C4-2B (cell line): ENCODE measurements at regions not wholly inside any gene's neighbourhood (a gene's known extent, or its start where the extent isn't known, plus 50 kb on each side); places are given as distances from the start of the nearest gene placed in this dataset.

Source experiments
- ZFX ChIP-seq: fragments of 450-650 bp; IDR thresholded peaks from 2 replicates; pipeline ENCODE4 v1.6.1; 2017
- TF ChIP-seq, protein P1 (sequence below): fragments of 450-650 bp; conservative IDR thresholded peaks from 2 replicates; pipeline ENCODE4 v1.5.1; 2017; ENCODE audit warnings: mild to moderate bottlenecking

DNA sequence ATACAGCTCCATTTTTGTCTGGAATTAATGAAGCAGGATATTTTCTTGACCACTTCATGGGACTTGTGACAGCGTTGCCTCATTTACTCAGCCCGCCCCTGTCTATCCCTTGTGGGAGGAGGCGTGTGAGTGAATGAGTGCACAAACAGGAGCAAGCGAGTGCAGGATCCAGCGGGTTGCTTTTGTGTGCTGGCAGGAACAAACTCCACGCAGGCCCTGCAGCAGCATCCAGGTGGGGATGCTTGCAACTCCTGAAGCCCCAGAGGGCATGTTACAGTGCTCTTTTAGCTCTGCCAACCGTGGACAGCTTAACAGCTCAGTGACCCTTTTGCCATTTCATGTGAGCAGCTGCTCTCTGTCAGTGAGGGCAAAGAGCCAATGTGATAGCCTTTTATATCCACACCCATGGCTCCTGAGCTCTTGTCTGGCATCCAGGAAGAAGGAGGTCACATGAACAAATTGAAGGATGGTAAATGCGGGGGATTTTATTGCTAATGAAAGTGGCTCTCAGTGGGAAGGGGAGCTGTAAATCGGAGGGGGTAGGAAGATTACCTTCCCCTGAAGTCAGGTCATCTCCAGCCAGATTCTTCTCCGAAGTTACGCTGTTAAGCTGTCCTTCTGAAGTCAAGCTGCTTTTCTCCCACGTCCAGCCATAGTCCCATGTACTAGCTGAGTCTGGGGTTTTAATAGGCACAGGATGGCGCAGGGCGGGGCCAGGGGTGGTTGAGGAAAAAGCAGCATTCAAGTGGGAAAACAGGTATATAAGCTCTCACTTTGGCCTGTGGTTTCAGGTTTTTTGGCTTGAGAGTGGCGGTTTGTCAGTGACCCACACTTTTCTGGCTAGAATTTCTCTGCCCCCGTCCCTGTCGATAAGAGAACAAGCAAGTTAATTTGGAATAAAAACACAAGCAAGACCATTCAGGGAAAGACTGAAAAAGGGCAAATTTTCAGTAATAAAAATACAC, 714.7 kb upstream of the MBL2 start:
- TF ChIP-seq, protein P1, sequence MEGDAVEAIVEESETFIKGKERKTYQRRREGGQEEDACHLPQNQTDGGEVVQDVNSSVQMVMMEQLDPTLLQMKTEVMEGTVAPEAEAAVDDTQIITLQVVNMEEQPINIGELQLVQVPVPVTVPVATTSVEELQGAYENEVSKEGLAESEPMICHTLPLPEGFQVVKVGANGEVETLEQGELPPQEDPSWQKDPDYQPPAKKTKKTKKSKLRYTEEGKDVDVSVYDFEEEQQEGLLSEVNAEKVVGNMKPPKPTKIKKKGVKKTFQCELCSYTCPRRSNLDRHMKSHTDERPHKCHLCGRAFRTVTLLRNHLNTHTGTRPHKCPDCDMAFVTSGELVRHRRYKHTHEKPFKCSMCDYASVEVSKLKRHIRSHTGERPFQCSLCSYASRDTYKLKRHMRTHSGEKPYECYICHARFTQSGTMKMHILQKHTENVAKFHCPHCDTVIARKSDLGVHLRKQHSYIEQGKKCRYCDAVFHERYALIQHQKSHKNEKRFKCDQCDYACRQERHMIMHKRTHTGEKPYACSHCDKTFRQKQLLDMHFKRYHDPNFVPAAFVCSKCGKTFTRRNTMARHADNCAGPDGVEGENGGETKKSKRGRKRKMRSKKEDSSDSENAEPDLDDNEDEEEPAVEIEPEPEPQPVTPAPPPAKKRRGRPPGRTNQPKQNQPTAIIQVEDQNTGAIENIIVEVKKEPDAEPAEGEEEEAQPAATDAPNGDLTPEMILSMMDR = no peak
- TF ChIP-seq ZFX = no peak
